HCT116 (cell line): ENCODE measurements at regions not wholly inside any gene's neighbourhood (a gene's known extent, or its start where the extent isn't known, plus 50 kb on each side); places are given as distances from the start of the nearest gene placed in this dataset.

ENCODE experiments used
- ATF3 ChIP-seq: IDR thresholded peaks from 2 replicates; pipeline ENCODE4 v1.6.1; 2012
- CBX3 ChIP-seq: IDR thresholded peaks from 2 replicates; pipeline ENCODE4 v1.6.1; 2012; ENCODE audit warnings: low read depth
- CTCF ChIP-seq, 3 experiments: fragments of 200-600 bp in 1 of 3; sonication (generic) in 1 of 3; IDR thresholded peaks in 2 of 3; conservative IDR thresholded peaks in 1 of 3; 2 replicates each; pipeline ENCODE4 v1.5.1; 2012 to 2017; ENCODE audit warnings: low read depth in 2 of 3, low read length in 2 of 3, antibody characterized with exemption in 1 of 3, borderline replicate concordance in 1 of 3, control low read depth in 1 of 3, mild to moderate bottlenecking in 1 of 3, mixed read lengths in 1 of 3, mixed run types in 1 of 3, moderate library complexity in 1 of 3; ENCODE audit not compliant: insufficient read depth in 1 of 3
- EZH2 ChIP-seq: fragments of 200-600 bp; sonication (generic); IDR thresholded peaks from 2 replicates; pipeline ENCODE4 v1.6.1; 2017; ENCODE audit warnings: antibody characterized with exemption, mixed run types
- EZH2phosphoT487 ChIP-seq: fragments of 200-600 bp; IDR thresholded peaks from 2 replicates; pipeline ENCODE4 v1.6.1; 2018; ENCODE audit warnings: antibody characterized with exemption, borderline replicate concordance
- FOSL1 ChIP-seq: IDR thresholded peaks from 2 replicates; pipeline ENCODE4 v1.6.1; 2012; ENCODE audit warnings: low read depth
- JUND ChIP-seq: IDR thresholded peaks from 2 replicates; pipeline ENCODE4 v1.6.1; 2012
- POLR2A ChIP-seq: IDR thresholded peaks from 2 replicates; pipeline ENCODE4 v1.7.0; 2011; ENCODE audit warnings: borderline replicate concordance; ENCODE audit not compliant: insufficient read depth, insufficient read length; ENCODE audit errors: extremely low read depth
- RAD21 ChIP-seq: IDR thresholded peaks from 2 replicates; pipeline ENCODE4 v1.6.1; 2012; ENCODE audit warnings: low read depth, mild to moderate bottlenecking
- TCF7L2 ChIP-seq: IDR thresholded peaks from 2 replicates; pipeline ENCODE4 v1.7.0; 2011; ENCODE audit warnings: borderline replicate concordance, inconsistent platforms; ENCODE audit not compliant: insufficient read depth, insufficient read length; ENCODE audit errors: extremely low read depth
- ZNF274 ChIP-seq: fragments of 200-500 bp; sonication (Bioruptor generic); IDR thresholded peaks from 2 replicates; pipeline ENCODE4 v1.6.1; 2014; ENCODE audit warnings: mild to moderate bottlenecking, low read depth, low read length, inconsistent platforms

GRCh38 chr5:42982107-42982622 is 58.0 kb downstream of the ANXA2R start:
- TF ChIP-seq FOSL1 (no peak), CTCF (IDR thresholded peaks at IDR 0.05 in 2 of 3, conservative IDR thresholded peaks at IDR 0.05 in 1 of 3; ENCODE audit: borderline replicate concordance in 1 of 3, insufficient read depth in 1 of 3, low read depth in 2 of 3, low read length in 2 of 3) (no peak), POLR2A (no peak), RAD21 (no peak), EZH2phosphoT487 (no peak), JUND (no peak), CBX3 (no peak), TCF7L2 (no peak), ZNF274 (no peak), ATF3 (no peak), EZH2 (no peak)
